SK-N-SH treated with all-trans-retinoic acid at 6 μM for 48 hours (cell line): ENCODE measurements at regions not wholly inside any gene's neighbourhood (a gene's known extent, or its start where the extent isn't known, plus 50 kb on each side); places are given as distances from the start of the nearest gene placed in this dataset.
"Not testable (repeated sequence)": the region's sequence is repeated elsewhere in the genome, so short reads cannot be mapped to it uniquely, and the experiment has no call there.

ENCODE experiments used
- ATAC-seq: fragments of 200-7000 bp; cut with Tn5 transposase; 3 replicates; pipeline ENCODE4 v1.9.1; 2020; ENCODE audit warnings: mild to moderate bottlenecking, moderate library complexity
- ARNTL ChIP-seq: fragments of 450-650 bp; formaldehyde crosslinking; IDR thresholded peaks from 2 replicates; pipeline ENCODE4 v1.5.0; 2020; ENCODE audit warnings: low read depth, mild to moderate bottlenecking, moderate library complexity, borderline replicate concordance
- BACH2 ChIP-seq: fragments of 250-450 bp; sonication (Bioruptor Pico); IDR thresholded peaks from 2 replicates; pipeline ENCODE4 v1.9.0; 2021; ENCODE audit warnings: mild to moderate bottlenecking, borderline replicate concordance
- CSDC2 ChIP-seq: fragments of 250-450 bp; sonication (Bioruptor Pico); IDR thresholded peaks from 2 replicates; pipeline ENCODE4 v1.5.0; 2020; ENCODE audit warnings: mild to moderate bottlenecking, moderate library complexity
- CSRNP3 ChIP-seq: fragments of 250-450 bp; sonication (Bioruptor Pico); IDR thresholded peaks from 2 replicates; pipeline ENCODE4 v1.5.1; 2021; ENCODE audit warnings: mild to moderate bottlenecking, moderate library complexity
- ESRRG ChIP-seq: fragments of 250-450 bp; sonication (Bioruptor Pico); IDR thresholded peaks from 2 replicates; pipeline ENCODE4 v1.6.1; 2021; ENCODE audit warnings: mild to moderate bottlenecking
- GLIS3 ChIP-seq: fragments of 250-450 bp; sonication (Bioruptor Pico); IDR thresholded peaks from 2 replicates; pipeline ENCODE4 v1.5.0; 2020; ENCODE audit warnings: mild to moderate bottlenecking, moderate library complexity
- ISL1 ChIP-seq: fragments of 250-450 bp; sonication (Bioruptor Pico); IDR thresholded peaks from 2 replicates; pipeline ENCODE4 v2.1.2; 2022; ENCODE audit warnings: mild to moderate bottlenecking, moderate library complexity
- OSR1 ChIP-seq: fragments of 250-450 bp; sonication (Bioruptor Pico); IDR thresholded peaks from 2 replicates; pipeline ENCODE4 v1.8.0; 2022; ENCODE audit warnings: moderate library complexity, mild to moderate bottlenecking, inconsistent platforms
- PATZ1 ChIP-seq: fragments of 250-450 bp; sonication (Bioruptor Pico); IDR thresholded peaks from 2 replicates; pipeline ENCODE4 v1.8.0; 2020; ENCODE audit warnings: mild to moderate bottlenecking, moderate library complexity, borderline replicate concordance
- POU6F1 ChIP-seq: fragments of 250-450 bp; sonication (Bioruptor Pico); IDR thresholded peaks from 2 replicates; pipeline ENCODE4 v1.8.0; 2021; ENCODE audit warnings: low read depth, mild to moderate bottlenecking, moderate library complexity, borderline replicate concordance
- PPARA ChIP-seq: fragments of 250-450 bp; sonication (Bioruptor Pico); IDR thresholded peaks from 2 replicates; pipeline ENCODE4 v1.5.0; 2020; ENCODE audit warnings: mild to moderate bottlenecking, borderline replicate concordance
- RARB ChIP-seq: fragments of 250-450 bp; sonication (Bioruptor Pico); IDR thresholded peaks from 2 replicates; pipeline ENCODE4 v1.8.0; 2021; ENCODE audit warnings: mild to moderate bottlenecking, moderate library complexity
- SNAI2 ChIP-seq: fragments of 250-450 bp; sonication (Bioruptor Pico); IDR thresholded peaks from 2 replicates; pipeline ENCODE4 v1.5.0; 2020; ENCODE audit warnings: mild to moderate bottlenecking, moderate library complexity
- TCF4 ChIP-seq: fragments of 250-450 bp; sonication (Bioruptor Pico); IDR thresholded peaks from 2 replicates; pipeline ENCODE4 v1.8.0; 2021; ENCODE audit warnings: mild to moderate bottlenecking, moderate library complexity, borderline replicate concordance
- TOX ChIP-seq: fragments of 250-450 bp; sonication (Bioruptor Pico); IDR thresholded peaks from 2 replicates; pipeline ENCODE4 v1.8.0; 2021; ENCODE audit warnings: mild to moderate bottlenecking, moderate library complexity, borderline replicate concordance
- TSHZ2 ChIP-seq: fragments of 250-450 bp; sonication (Bioruptor Pico); IDR thresholded peaks from 2 replicates; pipeline ENCODE4 v1.5.0; 2020; ENCODE audit warnings: mild to moderate bottlenecking, moderate library complexity
- ZC3H10 ChIP-seq: fragments of 250-450 bp; sonication (Bioruptor Pico); IDR thresholded peaks from 2 replicates; pipeline ENCODE4 v1.5.1; 2021; ENCODE audit warnings: mild to moderate bottlenecking, moderate library complexity
- ZFP3 ChIP-seq: fragments of 250-450 bp; sonication (Bioruptor Pico); IDR thresholded peaks from 2 replicates; pipeline ENCODE4 v1.5.0; 2020; ENCODE audit warnings: mild to moderate bottlenecking, moderate library complexity
- ZFP30 ChIP-seq: fragments of 450-650 bp; formaldehyde crosslinking; IDR thresholded peaks from 2 replicates; pipeline ENCODE4 v1.5.0; 2022; ENCODE audit warnings: mild to moderate bottlenecking, moderate library complexity
- ZNF565 ChIP-seq: fragments of 450-650 bp; formaldehyde crosslinking; conservative IDR thresholded peaks from 2 replicates; pipeline ENCODE4 v1.5.0; 2020; ENCODE audit warnings: low read depth, mild to moderate bottlenecking, moderate library complexity
- ZNF70 ChIP-seq: fragments of 450-650 bp; formaldehyde crosslinking; IDR thresholded peaks from 2 replicates; pipeline ENCODE4 v1.5.0; 2020; ENCODE audit warnings: mild to moderate bottlenecking, moderate library complexity
- ZNF8 ChIP-seq: fragments of 450-650 bp; formaldehyde crosslinking; IDR thresholded peaks from 2 replicates; pipeline ENCODE4 v1.5.0; 2020; ENCODE audit warnings: mild to moderate bottlenecking, moderate library complexity
- TF ChIP-seq, protein P1 (sequence below): fragments of 250-450 bp; sonication (Bioruptor Pico); IDR thresholded peaks from 2 replicates; pipeline ENCODE4 v1.5.1; 2020; ENCODE audit warnings: low read depth, mild to moderate bottlenecking, moderate library complexity

GRCh38 chr5:82971901-82972300, 105.3 kb downstream of the TMEM167A start:
- no peak for ATAC-seq

DNA sequence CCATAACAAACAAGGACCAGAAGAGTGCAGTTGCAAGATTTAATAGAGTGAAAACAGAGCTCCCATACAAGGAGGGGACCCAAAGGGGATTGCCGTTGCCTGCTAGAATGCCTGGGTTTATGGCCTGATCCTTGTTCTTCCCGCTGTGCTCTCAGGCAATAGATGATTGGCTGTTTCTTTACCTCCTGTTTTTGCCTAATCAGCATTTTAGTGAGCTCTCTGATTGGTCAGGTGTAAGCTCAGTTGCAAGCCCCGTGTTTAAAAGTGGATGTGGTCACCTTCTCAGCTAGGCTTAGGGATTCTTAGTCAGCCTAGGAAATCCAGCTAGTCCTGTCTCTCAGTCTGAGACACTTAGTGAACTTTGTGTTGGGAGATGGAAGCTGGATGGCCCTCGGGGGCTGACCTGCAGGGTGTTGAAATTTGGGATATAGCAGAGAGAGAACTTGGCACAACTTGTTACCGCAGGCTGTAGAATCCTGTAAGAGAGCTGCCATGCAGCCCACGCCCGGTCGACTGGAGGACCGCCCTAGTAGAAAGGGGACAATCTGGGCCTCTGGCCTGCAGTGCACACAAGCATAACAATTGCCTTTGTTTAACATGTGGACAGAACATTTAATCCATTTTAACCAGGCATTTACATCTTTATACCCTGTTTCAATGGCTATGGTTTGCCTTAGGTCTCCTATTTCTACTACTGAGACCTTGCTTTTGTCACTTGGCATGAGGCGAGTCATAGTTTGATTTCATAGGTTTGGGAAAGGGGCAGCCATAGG, 106.0 kb downstream of the TMEM167A start:
- ATAC-seq: not testable (repeated sequence)

More at GRCh38 chr5:82971901-82972300, 105.3 kb downstream of the TMEM167A start:
- TF ChIP-seq CSDC2 (CRISPR knock-in tag) (no peak), ARNTL (CRISPR knock-in tag) (no peak), GLIS3 (CRISPR knock-in tag) (no peak), SNAI2 (CRISPR knock-in tag) (no peak), ZNF565 (CRISPR knock-in tag) (no peak), ZFP3 (CRISPR knock-in tag) (no peak), TOX (no peak), TSHZ2 (CRISPR knock-in tag) (no peak)

- not testable (repeated sequence) for ATAC-seq
These were observed 107.8 kb downstream of the TMEM167A start for GRCh38 chr5:82969221-82969976.

DNA sequence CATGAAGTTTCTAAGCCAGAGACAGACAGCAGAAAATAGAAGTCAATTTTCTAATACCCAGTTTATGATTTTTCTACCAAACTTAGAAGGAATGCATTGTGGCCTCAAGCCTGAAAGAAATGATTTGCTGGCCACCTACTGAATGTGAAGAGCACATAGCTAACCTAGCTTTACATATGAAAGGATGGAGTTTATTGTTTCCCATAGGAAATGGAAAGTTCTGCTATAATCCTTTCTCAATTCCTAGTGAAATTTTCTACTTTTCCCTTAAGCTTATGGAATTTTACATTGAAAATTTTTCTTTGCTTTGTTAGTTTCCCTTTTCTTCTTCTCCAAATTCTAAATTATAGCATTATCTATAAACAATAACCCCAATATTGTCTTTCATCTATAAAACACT, 110.1 kb downstream of the TMEM167A start:
- no peak for ATAC-seq

DNA sequence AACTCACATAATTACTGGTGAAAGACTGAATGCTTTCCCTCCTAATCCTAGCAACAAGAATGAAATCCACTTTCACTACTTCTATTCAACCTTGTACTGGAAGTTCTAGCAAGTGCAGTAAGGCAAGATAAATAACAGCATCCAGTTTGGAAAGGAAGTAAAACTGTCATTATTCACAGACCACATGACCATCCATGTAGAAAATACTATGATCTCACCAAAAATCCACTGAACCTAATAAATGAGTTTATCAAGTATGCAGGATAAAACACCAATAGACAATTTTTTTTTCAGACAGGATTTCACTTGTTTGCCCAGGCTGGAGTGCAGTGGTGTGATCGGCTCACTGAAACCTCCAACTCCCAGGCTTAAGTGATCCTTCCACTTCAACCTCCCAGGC, 117.7 kb downstream of the TMEM167A start:
- ATAC-seq: no peak
- TF ChIP-seq RARB: no peak
- no peak for TF ChIP-seq ZFP30
- no peak for TF ChIP-seq SNAI2 (CRISPR knock-in tag)
- TF ChIP-seq ZNF70 (CRISPR knock-in tag): no peak
- TF ChIP-seq PATZ1 (CRISPR knock-in tag): no peak
- no peak for TF ChIP-seq ARNTL (CRISPR knock-in tag)
- no peak for TF ChIP-seq ZNF565 (CRISPR knock-in tag)

More for the DNA sequence above, 110.1 kb downstream of the TMEM167A start:
- no peak for TF ChIP-seq PPARA (CRISPR knock-in tag)
- no peak for TF ChIP-seq TCF4
- no peak for TF ChIP-seq ZC3H10 (CRISPR knock-in tag)
- no peak for TF ChIP-seq ZFP30
- TF ChIP-seq, protein P1, sequence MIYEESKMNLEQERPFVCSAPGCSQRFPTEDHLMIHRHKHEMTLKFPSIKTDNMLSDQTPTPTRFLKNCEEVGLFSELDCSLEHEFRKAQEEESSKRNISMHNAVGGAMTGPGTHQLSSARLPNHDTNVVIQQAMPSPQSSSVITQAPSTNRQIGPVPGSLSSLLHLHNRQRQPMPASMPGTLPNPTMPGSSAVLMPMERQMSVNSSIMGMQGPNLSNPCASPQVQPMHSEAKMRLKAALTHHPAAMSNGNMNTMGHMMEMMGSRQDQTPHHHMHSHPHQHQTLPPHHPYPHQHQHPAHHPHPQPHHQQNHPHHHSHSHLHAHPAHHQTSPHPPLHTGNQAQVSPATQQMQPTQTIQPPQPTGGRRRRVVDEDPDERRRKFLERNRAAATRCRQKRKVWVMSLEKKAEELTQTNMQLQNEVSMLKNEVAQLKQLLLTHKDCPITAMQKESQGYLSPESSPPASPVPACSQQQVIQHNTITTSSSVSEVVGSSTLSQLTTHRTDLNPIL (CRISPR knock-in tag): no peak
- no peak for TF ChIP-seq CSDC2 (CRISPR knock-in tag)

DNA sequence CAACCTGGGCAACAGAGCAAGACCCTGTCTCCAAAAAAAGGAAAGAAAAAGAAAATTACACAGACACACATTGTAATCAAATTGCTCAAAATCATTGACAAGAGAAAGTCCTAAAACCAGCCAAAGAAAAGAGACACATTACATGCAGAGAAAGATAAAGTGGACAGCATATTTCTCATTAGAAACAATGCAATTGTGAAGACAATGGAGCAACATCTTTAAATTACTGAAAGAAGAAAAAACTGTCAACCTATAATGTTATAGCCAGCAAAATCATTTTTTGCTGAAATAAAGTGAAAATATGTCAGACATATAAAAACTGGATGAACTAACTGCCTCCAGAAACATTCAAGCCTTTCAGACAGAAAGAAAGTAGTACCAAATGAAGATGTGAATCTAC, 120.6 kb downstream of the TMEM167A start:
- no peak for ATAC-seq
- TF ChIP-seq SNAI2 (CRISPR knock-in tag): no peak
- TF ChIP-seq CSRNP3 (CRISPR knock-in tag): no peak
- TF ChIP-seq OSR1: no peak
- TF ChIP-seq ARNTL (CRISPR knock-in tag): no peak
- TF ChIP-seq ESRRG (CRISPR knock-in tag): no peak
- TF ChIP-seq ISL1: no peak
- no peak for TF ChIP-seq RARB
- TF ChIP-seq POU6F1: no peak
- TF ChIP-seq ZNF8 (CRISPR knock-in tag): no peak
- TF ChIP-seq BACH2: no peak
